ENCODE measurements at regions not wholly inside any gene's neighbourhood (a gene's known extent, or its start where the extent isn't known, plus 50 kb on each side); places are given as distances from the start of the nearest gene placed in this dataset.

GRCh38 chr14:48526307-48526706 is 850.9 kb upstream of the MDGA2 start:
- no peak for TF ChIP-seq CTCF (conservative IDR thresholded peaks at IDR 0.05; ENCODE audit: low read length)

GRCh38 chr14:48504921-48505320 is 829.5 kb upstream of the MDGA2 start:
- no peak for DNase-seq (ENCODE audit: low read depth)
- H3K4me3 ChIP-seq (ENCODE audit: low read length), result no peak overlapping the region
- no peak for TF ChIP-seq CTCF (conservative IDR thresholded peaks at IDR 0.05; ENCODE audit: low read length)

More at GRCh38 chr14:48526307-48526706, 850.9 kb upstream of the MDGA2 start:
- no peak overlapping the region for H3K4me3 ChIP-seq (ENCODE audit: low read length)
- no peak for DNase-seq (ENCODE audit: low read depth)

- no peak for DNase-seq (ENCODE audit: low read depth)
- TF ChIP-seq CTCF (conservative IDR thresholded peaks at IDR 0.05; ENCODE audit: low read length), result no peak
These were observed 815.4 kb upstream of the MDGA2 start for GRCh38 chr14:48490756-48491155.

GRCh38 chr14:48473944-48474343 is 798.5 kb upstream of the MDGA2 start:
- DNase-seq (ENCODE audit: low read depth), result no peak
- TF ChIP-seq CTCF (conservative IDR thresholded peaks at IDR 0.05; ENCODE audit: low read length), result no peak
- H3K4me3 ChIP-seq (ENCODE audit: low read length), result no peak overlapping the region

More at GRCh38 chr14:48490756-48491155, 815.4 kb upstream of the MDGA2 start:
- no peak overlapping the region for H3K4me3 ChIP-seq (ENCODE audit: low read length)

- DNase-seq (ENCODE audit: low read depth), result no peak
These were observed 780.6 kb upstream of the MDGA2 start for GRCh38 chr14:48456051-48456450.

GRCh38 chr14:48454887-48455286 is 779.5 kb upstream of the MDGA2 start:
- no peak for DNase-seq (ENCODE audit: low read depth)
- no peak overlapping the region for H3K4me3 ChIP-seq (ENCODE audit: low read length)
- TF ChIP-seq CTCF (conservative IDR thresholded peaks at IDR 0.05; ENCODE audit: low read length), result no peak

More at GRCh38 chr14:48456051-48456450, 780.6 kb upstream of the MDGA2 start:
- H3K4me3 ChIP-seq (ENCODE audit: low read length), result no peak overlapping the region
- no peak for TF ChIP-seq CTCF (conservative IDR thresholded peaks at IDR 0.05; ENCODE audit: low read length)

GRCh38 chr14:48452437-48452995 is 777.1 kb upstream of the MDGA2 start:
- no peak for TF ChIP-seq CTCF (conservative IDR thresholded peaks at IDR 0.05; ENCODE audit: low read length)
- no peak overlapping the region for H3K4me3 ChIP-seq (ENCODE audit: low read length)
- DNase-seq (ENCODE audit: low read depth), result no peak

Data from AG10803 (cell line).